A549 (cell line): ENCODE measurements at regions not wholly inside any gene's neighbourhood (a gene's known extent, or its start where the extent isn't known, plus 50 kb on each side); places are given as distances from the start of the nearest gene placed in this dataset.

Experiments used
- CEBPB ChIP-seq, 2 experiments: fragments of >200 bp in 1 of 2; sonication (Bioruptor Twin) in 1 of 2; formaldehyde crosslinking in 1 of 2; IDR thresholded peaks; 2 replicates each; pipeline ENCODE4 v1.6.1; 2012 to 2016
- JUN ChIP-seq, 2 experiments: fragments of >200 bp; sonication (Bioruptor Twin); formaldehyde crosslinking; IDR thresholded peaks; 2 replicates in 1 of 2; 3 replicates in 1 of 2; pipeline ENCODE4 v1.6.1; 2016 to 2017

- TF ChIP-seq CEBPB (IDR thresholded peaks at IDR 0.05), result no peak
- TF ChIP-seq JUN (IDR thresholded peaks at IDR 0.05), result no peak
Measured at GRCh38 chr11:56849250-56849649, 100.8 kb upstream of the OR9G4 start.
